H9 (cell line): ENCODE measurements at regions not wholly inside any gene's neighbourhood (a gene's known extent, or its start where the extent isn't known, plus 50 kb on each side); places are given as distances from the start of the nearest gene placed in this dataset.

ENCODE experiments used
- DNase-seq: peaks from one replicate; pipeline ENCODE4 v3.0.0-alpha.2; 2017
- H2AFZ ChIP-seq: one replicate; pipeline ENCODE4 v1.6.1; 2013; ENCODE audit warnings: mild to moderate bottlenecking, low read length, control low read depth, moderate library complexity
- H2AK5ac ChIP-seq: 2 replicates; pipeline ENCODE4 v1.6.1; 2013; ENCODE audit warnings: low read length, control low read depth, mixed read lengths; ENCODE audit not compliant: insufficient read length
- H2BK120ac ChIP-seq: one replicate; pipeline ENCODE4 v1.6.1; 2013; ENCODE audit warnings: low read depth, mild to moderate bottlenecking, low read length, control low read depth, inconsistent platforms; ENCODE audit not compliant: poor library complexity, severe bottlenecking
- H2BK12ac ChIP-seq: 2 replicates; pipeline ENCODE4 v1.6.1; 2013; ENCODE audit warnings: low read length, control low read depth, mixed read lengths, low read depth; ENCODE audit not compliant: insufficient read length
- H2BK15ac ChIP-seq: 2 replicates; pipeline ENCODE4 v1.6.1; 2013; ENCODE audit warnings: low read depth, low read length, control low read depth
- H2BK20ac ChIP-seq: one replicate; pipeline ENCODE4 v1.6.1; 2013; ENCODE audit warnings: low read depth, mild to moderate bottlenecking, low read length, control low read depth, inconsistent platforms; ENCODE audit not compliant: poor library complexity, severe bottlenecking
- H2BK5ac ChIP-seq: 2 replicates; pipeline ENCODE4 v1.6.1; 2013; ENCODE audit warnings: low read length, control low read depth, mixed read lengths; ENCODE audit not compliant: insufficient read length
- H3K14ac ChIP-seq: 2 replicates; pipeline ENCODE4 v1.6.1; 2013; ENCODE audit warnings: low read length, control low read depth; ENCODE audit not compliant: insufficient read depth
- H3K18ac ChIP-seq: 2 replicates; pipeline ENCODE4 v1.6.1; 2013; ENCODE audit warnings: low read depth, mild to moderate bottlenecking, mixed read lengths, low read length, control low read depth; ENCODE audit not compliant: insufficient read length
- H3K23ac ChIP-seq: 2 replicates; pipeline ENCODE4 v1.6.1; 2013; ENCODE audit warnings: low read length, control low read depth, mixed read lengths, low read depth; ENCODE audit not compliant: insufficient read length
- H3K23me2 ChIP-seq: 2 replicates; pipeline ENCODE4 v1.6.1; 2013; ENCODE audit warnings: low read depth, mild to moderate bottlenecking, mixed read lengths, low read length, control low read depth; ENCODE audit not compliant: insufficient read length, poor library complexity, severe bottlenecking
- H3K27ac ChIP-seq: 2 replicates; pipeline ENCODE4 v1.5.1; 2013; ENCODE audit warnings: low read length, control low read depth, mixed read lengths, low read depth; ENCODE audit not compliant: insufficient read length
- H3K27me3 ChIP-seq: 2 replicates; pipeline ENCODE4 v1.6.1; 2013; ENCODE audit warnings: low read length, control low read depth, inconsistent platforms; ENCODE audit not compliant: insufficient read depth
- H3K4ac ChIP-seq: 2 replicates; pipeline ENCODE4 v1.6.1; 2013; ENCODE audit warnings: low read depth, mild to moderate bottlenecking, control low read depth, inconsistent platforms, low read length, moderate library complexity
- H3K4me1 ChIP-seq: 2 replicates; pipeline ENCODE4 v1.6.1; 2013; ENCODE audit warnings: low read length, control low read depth, inconsistent platforms; ENCODE audit not compliant: insufficient read depth
- H3K4me2 ChIP-seq: 2 replicates; pipeline ENCODE4 v1.6.1; 2013; ENCODE audit warnings: low read length, control low read depth, mixed read lengths; ENCODE audit not compliant: insufficient read length, insufficient read depth
- H3K56ac ChIP-seq: 2 replicates; pipeline ENCODE4 v1.6.1; 2013; ENCODE audit warnings: low read depth, mild to moderate bottlenecking, mixed read lengths, low read length, control low read depth; ENCODE audit not compliant: insufficient read length
- H3K79me1 ChIP-seq: 2 replicates; pipeline ENCODE4 v1.6.1; 2013; ENCODE audit warnings: low read depth, mild to moderate bottlenecking, moderate library complexity, low read length, control low read depth, inconsistent platforms; ENCODE audit not compliant: insufficient read depth, poor library complexity, severe bottlenecking
- H3K79me2 ChIP-seq: 2 replicates; pipeline ENCODE4 v1.6.1; 2013; ENCODE audit warnings: low read length, control low read depth, inconsistent platforms; ENCODE audit not compliant: insufficient read depth
- H3K9ac ChIP-seq: 2 replicates; pipeline ENCODE4 v1.6.1; 2013; ENCODE audit warnings: low read length, control low read depth, mixed read lengths; ENCODE audit not compliant: insufficient read length; ENCODE audit errors: extremely low read depth
- H3K9me3 ChIP-seq: one replicate; pipeline ENCODE4 v1.6.1; 2013; ENCODE audit warnings: low read depth, low read length, inconsistent platforms; ENCODE audit not compliant: control insufficient read depth
- H3T11ph ChIP-seq: one replicate; pipeline ENCODE4 v1.6.1; 2013; ENCODE audit warnings: mild to moderate bottlenecking, low read length, control low read depth, inconsistent platforms
- H4K20me1 ChIP-seq: one replicate; pipeline ENCODE4 v1.6.1; 2013; ENCODE audit not compliant: control insufficient read depth, insufficient read length, insufficient read depth
- H4K5ac ChIP-seq: 2 replicates; pipeline ENCODE4 v1.6.1; 2013; ENCODE audit warnings: low read depth, mild to moderate bottlenecking, mixed read lengths, low read length, control low read depth; ENCODE audit not compliant: insufficient read length
- H4K8ac ChIP-seq: replicated peaks from 2 replicates; pipeline ENCODE4 v1.6.1; 2013; ENCODE audit warnings: low read length, control low read depth, mixed read lengths, low read depth; ENCODE audit not compliant: insufficient read length
- H4K91ac ChIP-seq: 2 replicates; pipeline ENCODE4 v1.6.1; 2013; ENCODE audit warnings: low read depth, mild to moderate bottlenecking, moderate library complexity, mixed read lengths, low read length, control low read depth; ENCODE audit not compliant: insufficient read length
- H3K27ac Mint-ChIP-seq, 3 experiments: 2 replicates in 2 of 3; 3 replicates in 1 of 3; pipeline ENCODE4 v1.8.0; 2020 to 2021; ENCODE audit warnings: mixed read lengths in 3 of 3, mild to moderate bottlenecking in 1 of 3, moderate library complexity in 1 of 3
- H3K27me3 Mint-ChIP-seq: 2 replicates; pipeline ENCODE4 v1.8.0; 2021; ENCODE audit warnings: low read depth, mild to moderate bottlenecking, moderate library complexity, mixed read lengths
- H3K36me3 Mint-ChIP-seq, 3 experiments: 2 replicates in 2 of 3; 3 replicates in 1 of 3; pipeline ENCODE4 v1.8.0; 2020 to 2021; ENCODE audit warnings: low read depth in 3 of 3, mixed read lengths in 3 of 3; ENCODE audit not compliant: insufficient read depth in 1 of 3
- H3K4me1 Mint-ChIP-seq, 2 experiments: 2 replicates each; pipeline ENCODE4 v1.8.0; 2020; ENCODE audit warnings: mixed read lengths in 2 of 2
- H3K4me3 Mint-ChIP-seq, 2 experiments: 2 replicates in 1 of 2; 3 replicates in 1 of 2; pipeline ENCODE4 v1.8.0; 2020 to 2021; ENCODE audit warnings: mild to moderate bottlenecking in 2 of 2, mixed read lengths in 2 of 2, moderate library complexity in 1 of 2
- H3K9me3 Mint-ChIP-seq, 2 experiments: 2 replicates in 1 of 2; 3 replicates in 1 of 2; pipeline ENCODE4 v1.8.0; 2020; ENCODE audit warnings: mild to moderate bottlenecking in 2 of 2, mixed read lengths in 2 of 2, moderate library complexity in 1 of 2
- CTCF ChIP-seq: fragments of 200-600 bp; sonication (generic); conservative IDR thresholded peaks from 3 replicates; pipeline ENCODE4 v1.8.0; 2021; ENCODE audit warnings: antibody characterized with exemption, mild to moderate bottlenecking
- WGBS: extraction: QIAGEN DNeasy Blood & Tissue Kit; methylation state at CpG from one replicate; pipeline ENCODE4 v1.1.7; 2013; ENCODE audit warnings: missing lambda C conversion rate, low lambda C conversion rate, mixed read lengths; ENCODE audit not compliant: insufficient read length; ENCODE audit errors: extremely low coverage; 5-methylcytosine and 5-hydroxymethylcytosine counted together

GRCh38 chr6:28675600-28675999 is 149.9 kb downstream of the GPX5 start:
- no peak overlapping the region for H3K4ac ChIP-seq
- Mint-ChIP-seq H3K27ac (no peak overlapping the region), H3K36me3 (no peaks in the 10 kb centered on the region), H3K4me3 (peak overlapping the region; percentile 84 to 92; a peak in 1 of 5 replicates), H3K4me1 (peaks cover 6% of the 10 kb centered on the region in 2 experiments), H3K27me3 (peaks cover 26% of the 10 kb centered on the region), H3K9me3 (no peaks in the 10 kb centered on the region; a peak in 3 of 5 replicates)
- no peak overlapping the region for H3K9ac ChIP-seq
- no peaks in the 10 kb centered on the region for H3K79me2 ChIP-seq
- no peak overlapping the region for H3K27ac ChIP-seq
- no peaks in the 10 kb centered on the region for H3K9me3 ChIP-seq
- no peaks in the 10 kb centered on the region for H3K27me3 ChIP-seq
- no peaks in the 10 kb centered on the region for H3K79me1 ChIP-seq
- H2BK120ac ChIP-seq: no peak overlapping the region
- peaks cover 7% of the 10 kb centered on the region for H3K23me2 ChIP-seq
- no peak overlapping the region for H2BK20ac ChIP-seq
- no peak overlapping the region for H3T11ph ChIP-seq
- H2BK5ac ChIP-seq: no peak overlapping the region
- H2AFZ ChIP-seq: no peak overlapping the region
- H4K91ac ChIP-seq: no peak overlapping the region
- no peak overlapping the region for H3K56ac ChIP-seq
- H2BK12ac ChIP-seq: no peak overlapping the region
- H3K23ac ChIP-seq: no peak overlapping the region
- no peak for DNase-seq
- H3K4me1 ChIP-seq: no peaks in the 10 kb centered on the region
- WGBS: no CpG with 5 or more reads among the region's 1 CpG
- H4K8ac ChIP-seq: no peak overlapping the region
- H2AK5ac ChIP-seq: no peak overlapping the region
- no peak overlapping the region for H3K4me2 ChIP-seq
- no peak overlapping the region for H4K5ac ChIP-seq
- H3K18ac ChIP-seq: no peak overlapping the region
- no peak for TF ChIP-seq CTCF
- H2BK15ac ChIP-seq: no peak overlapping the region
- no peak overlapping the region for H3K14ac ChIP-seq
- no peaks in the 10 kb centered on the region for H4K20me1 ChIP-seq
